DMS79 (cell line): ENCODE measurements at regions not wholly inside any gene's neighbourhood (a gene's known extent, or its start where the extent isn't known, plus 50 kb on each side); places are given as distances from the start of the nearest gene placed in this dataset.

Source experiments
- DNase-seq: peaks from one replicate; lab custom pipeline; 2025; lab: John Stamatoyannopoulos, UW

DNA sequence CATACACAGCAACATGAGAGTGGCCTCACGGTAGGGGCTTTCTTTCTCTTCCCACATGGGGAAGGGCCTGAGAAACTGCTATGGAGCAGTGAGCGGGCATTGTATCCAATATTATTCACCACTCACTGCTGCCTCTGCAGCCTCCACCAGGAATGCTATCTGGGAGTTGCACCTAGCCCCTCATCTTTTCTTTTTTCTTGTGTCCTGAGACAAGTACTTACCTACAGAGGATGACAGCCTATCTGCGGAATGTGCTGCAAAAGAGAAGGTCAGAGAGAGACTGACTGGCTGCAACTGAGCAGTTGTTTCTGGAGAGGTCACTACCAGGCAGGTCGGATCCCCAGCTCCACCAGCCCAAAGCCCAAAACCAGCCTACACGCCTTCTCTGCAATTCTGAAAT is 52.1 kb upstream of the HTATIP2 start:
- no peak for DNase-seq

DNA sequence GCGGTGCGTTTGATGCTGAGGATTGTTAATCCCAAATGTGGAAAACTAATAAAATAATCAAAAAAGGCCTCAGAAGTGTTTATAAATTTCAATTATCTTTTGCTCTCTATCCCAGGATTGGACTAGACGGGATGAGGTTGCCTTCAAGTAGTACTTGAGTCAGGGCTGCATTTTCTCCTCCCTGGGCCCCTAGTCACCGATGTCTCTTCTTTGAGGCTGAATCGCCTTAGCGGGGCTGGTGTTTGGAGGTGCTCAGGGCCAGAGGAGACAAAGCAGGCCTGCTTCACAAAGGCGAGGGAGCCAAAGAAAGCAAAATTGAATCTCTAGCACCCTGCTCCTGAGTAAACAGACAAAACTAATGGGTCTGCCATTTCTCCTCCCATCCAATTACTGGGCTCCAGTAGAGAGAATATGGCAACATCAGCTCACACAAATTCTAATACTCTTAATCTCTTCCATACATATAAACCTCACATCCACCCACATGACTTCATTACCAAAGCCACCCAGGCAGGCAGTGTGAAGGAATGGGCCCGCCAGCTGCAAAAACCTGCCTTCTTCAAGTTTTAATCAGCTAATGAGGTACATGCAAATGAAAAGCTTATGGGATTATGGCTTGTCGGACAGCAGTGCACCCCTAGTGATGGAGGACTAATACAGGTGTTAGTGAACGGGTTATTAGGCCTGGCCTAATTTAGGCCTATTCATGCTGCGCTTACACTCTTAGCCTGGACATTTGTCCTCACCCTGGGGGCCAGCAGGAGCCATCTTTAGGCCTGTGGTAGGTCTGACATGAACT is 52.7 kb upstream of the HTATIP2 start:
- DNase-seq = no peak

DNA sequence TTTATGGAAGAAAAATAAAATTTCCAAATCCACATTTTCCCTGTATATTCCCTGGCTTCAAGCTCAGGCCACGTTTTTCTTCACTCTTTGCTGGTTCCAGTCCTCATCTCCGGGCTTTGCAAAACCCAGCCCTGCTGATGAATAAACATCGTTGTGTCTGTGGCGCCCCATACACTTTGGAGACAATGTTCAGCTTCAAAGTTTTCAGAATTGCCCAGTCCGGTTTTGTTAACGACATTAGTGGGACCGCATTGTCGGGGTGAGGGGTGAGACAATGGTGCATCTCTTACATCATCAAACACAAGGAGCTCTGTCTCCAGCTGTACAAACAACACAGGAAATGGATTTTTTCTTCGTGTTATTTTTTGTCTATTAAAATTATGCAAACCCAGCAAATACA is 53.4 kb upstream of the HTATIP2 start:
- no peak for DNase-seq

DNA sequence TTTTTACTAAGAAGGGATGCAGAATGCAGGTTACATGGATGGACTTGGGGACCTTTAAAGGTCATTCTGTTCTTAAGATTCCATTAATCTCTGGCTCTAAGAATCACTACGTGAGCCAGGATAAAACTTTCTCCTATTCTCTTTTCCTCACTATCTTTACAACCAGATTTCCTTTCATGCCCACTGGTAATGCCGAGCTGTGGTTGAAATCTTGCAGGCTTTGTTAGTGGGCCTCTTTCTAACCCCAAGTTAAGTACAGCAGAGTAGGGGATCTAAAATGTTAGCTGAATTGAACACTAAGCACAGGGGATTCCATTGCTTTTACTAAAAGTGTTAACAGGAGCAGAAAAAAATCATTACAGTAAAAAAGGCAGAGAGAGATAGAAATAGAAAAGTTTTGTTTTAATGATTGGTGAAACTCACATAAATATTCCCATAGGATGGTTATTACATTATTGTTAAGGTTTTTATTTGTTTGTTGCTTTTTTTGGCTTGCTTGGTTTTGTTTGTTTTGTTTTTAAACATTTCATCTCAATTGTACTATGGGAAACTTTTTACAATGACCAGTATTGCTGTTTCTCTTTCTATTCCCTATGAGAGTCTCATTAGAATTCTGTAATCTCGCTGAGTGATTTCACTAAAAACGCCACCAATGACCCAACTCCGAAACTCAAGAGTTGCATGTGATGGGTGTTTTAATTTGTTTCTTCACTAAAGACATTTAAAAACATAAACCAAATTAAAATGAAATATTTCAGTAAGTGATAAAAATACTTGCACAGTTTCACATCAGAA is 54.1 kb upstream of the HTATIP2 start:
- DNase-seq = no peak

DNA sequence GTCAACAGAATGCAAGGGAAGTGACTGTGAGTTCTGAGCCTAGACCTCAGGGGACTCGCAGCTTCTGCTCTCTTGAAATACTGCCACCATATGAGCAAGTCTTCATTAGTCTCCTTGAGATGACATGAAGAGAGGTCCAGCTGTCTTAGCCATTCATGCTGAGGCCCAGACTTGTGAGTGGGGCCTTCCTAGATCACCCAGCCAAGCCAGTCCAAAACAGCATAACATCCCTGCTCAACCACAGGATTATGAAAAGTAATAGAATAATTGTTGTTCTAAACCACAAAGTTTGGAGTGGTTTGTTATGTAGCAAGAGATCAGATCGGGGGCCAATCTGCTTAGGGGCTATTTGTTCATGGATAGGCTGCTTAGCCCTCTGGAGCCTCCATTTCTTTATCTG is 54.9 kb upstream of the HTATIP2 start:
- DNase-seq = no peak

DNA sequence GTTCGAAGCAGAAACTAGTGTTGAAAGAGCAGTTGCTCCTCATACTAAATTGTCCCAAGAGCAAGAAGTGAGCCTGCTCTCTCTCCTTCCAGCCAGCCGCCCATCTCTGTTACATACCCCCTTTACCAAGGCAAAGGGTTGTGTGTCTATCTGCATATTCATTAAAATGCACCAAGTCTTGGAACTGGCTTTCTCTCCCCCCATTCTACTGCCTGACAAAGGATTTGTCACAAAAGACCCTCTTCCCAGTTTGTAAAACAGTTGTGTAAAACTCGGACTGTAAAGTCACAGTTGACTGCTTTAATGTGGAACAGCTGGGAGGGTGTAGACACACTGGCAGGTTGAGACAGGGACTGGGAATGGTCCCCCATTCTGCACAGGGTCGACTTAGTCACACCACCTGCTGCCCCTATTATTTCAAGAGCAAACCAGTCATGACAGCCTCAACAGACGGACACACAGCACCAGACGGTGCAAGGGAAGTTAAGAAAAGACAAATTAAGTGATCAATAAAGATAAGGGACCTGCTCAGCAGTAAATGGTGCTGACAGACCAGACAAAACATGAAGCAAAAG is 60.0 kb upstream of the HTATIP2 start:
- DNase-seq = no peak

DNA sequence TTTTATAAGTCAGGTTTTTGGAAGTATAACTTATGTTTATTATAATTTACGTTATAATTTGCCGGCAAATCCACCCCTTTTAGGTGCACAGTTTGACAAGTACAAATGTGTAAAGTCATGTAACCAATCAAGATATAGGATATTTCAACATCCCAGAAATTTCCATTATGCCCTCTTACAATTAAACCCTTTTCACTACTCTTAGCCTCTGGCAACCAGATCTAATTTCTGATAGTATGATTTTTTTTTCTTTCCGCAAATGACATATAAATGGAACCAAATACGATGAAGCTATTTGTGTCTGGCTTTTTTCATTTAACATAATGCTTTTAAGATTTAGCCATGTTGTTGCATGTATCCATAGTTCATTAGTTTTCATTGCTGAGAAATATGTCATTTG is 69.5 kb upstream of the HTATIP2 start:
- DNase-seq = no peak

DNA sequence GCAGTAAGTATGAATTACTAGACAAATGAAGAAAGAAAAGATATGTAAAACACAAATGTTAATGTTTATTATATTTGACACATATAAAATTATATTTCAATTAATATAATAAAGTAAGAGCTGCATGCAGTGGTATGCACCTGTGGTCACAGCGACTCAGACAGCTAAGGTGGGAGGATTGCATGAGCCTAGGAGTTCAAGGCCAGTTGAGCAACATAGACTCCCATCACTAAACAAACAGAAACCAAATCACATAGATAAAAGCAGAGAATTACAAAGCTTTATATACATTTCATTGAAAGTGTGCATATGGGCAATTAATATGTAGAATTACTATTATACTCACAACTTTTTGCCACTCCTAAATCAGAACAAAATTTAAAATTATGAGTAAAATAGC is 70.0 kb upstream of the HTATIP2 start:
- DNase-seq = no peak

DNA sequence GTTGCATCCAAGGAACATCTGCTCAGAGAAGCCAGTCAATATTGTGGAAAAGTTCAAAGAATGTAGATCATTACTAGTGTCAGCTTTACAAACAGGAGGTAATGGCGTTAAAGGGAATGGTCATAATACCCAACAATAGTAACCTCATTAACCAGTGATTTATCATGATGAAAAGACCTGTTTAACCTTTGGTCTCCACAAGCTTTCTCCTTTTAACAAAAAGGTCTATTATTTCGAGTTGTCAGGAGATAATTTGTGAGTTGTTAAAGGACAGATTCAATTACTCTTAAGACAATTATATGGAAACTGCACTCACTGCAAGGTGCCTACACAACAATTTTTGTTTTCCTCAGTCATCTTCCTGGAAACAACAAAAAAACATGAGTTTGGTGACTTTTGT is 73.8 kb upstream of the HTATIP2 start:
- no peak for DNase-seq

DNA sequence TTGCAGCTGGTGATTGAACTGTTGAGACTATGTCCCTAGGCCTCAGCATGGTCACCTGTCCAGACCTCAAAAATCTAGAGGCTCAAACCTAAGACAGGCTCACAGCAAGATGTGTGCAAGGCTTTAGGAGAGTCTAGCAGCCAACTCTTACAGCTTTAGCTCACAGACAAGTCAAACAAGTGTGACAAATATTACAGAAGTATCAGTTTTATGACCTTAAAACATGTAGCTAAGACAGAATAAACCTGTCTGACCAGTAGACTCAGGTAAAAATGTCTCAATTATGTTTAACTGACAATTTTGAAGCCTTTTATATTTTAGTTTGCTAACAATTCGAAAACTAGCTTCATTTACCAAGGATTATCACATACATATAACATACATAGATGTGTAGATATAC is 80.0 kb upstream of the HTATIP2 start:
- DNase-seq = no peak

DNA sequence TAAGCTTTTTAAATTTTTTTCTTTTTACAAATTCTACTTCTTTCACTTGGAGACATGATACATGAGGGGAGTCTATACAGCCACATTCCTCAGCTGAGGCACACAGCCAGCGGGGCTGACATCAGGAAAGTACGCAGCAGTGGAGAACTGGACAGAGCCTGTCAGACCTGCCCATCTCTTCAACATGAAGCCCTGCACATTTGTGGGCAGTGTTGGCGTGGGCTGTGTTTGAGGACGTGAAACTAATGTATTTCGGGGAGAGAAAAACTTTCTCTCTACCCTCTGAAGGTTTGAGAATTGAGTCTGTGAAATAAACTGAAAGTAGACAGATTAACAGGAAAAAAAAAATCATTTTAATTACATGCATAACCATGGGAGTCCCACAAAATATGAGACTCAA is 84.8 kb upstream of the HTATIP2 start:
- no peak for DNase-seq

DNA sequence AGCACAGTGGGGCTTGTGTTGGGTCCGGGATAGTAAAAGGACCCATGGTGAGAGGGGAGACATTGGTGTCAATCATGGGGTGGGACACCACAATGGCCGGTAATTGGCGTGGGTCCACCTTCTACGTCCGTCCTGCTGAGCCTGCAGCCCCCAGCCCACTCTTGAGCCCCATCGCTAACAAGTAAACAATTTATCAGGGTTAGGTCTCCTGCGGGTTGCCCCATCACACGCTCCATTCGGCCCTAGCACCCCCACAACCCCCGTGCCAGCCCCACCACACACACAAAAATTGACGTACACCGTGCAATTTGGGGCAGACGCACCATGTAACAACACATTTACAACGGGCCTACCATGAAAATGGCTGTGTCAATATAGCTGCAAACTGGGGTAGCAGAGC is 86.5 kb upstream of the HTATIP2 start:
- DNase-seq = no peak

DNA sequence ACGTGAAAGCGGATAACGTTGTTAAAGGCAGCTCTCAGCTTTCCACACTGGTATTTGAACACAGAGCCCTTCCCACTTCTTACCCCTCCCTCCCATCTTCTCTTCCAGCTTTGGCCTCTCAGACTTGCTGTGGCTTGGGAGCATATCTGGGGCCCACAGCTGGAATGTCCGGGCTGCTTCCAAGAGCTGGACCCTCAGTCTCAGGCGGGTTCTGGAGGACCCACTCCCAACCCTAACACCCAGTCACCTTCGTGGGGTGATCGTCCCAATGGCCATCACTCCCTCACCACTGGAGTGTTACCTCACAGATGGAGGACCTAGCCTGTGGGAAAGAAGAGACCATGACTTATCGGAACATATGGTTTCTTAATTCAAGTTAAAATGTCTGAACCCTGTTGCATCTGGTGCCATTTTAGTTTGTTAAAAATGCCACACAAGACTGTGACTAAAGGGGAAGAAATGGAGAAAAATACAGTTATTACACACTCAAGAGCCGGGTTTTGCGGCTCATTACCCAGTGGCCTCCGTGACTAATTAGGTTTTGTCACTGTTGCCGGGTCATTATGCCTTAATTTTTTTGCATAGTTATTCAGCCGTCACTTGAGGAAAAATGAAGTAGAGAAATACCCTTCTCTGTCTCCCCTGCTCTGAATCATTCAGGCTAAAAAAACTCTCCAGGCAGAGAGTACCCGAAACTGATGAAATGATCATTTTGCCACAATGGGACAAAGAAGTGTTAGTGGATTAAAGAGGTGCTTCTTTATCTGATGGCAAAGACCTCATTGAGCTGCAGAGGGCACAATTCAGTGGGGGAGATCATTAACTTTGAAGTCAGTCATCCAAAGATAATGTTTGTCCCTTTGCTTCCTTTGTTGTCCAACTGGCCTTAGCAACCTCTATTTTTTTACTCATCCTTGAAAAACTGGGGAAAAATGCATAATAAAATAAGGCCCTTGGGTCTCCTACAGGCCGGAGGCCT is 87.2 kb upstream of the HTATIP2 start:
- DNase-seq = no peak

DNA sequence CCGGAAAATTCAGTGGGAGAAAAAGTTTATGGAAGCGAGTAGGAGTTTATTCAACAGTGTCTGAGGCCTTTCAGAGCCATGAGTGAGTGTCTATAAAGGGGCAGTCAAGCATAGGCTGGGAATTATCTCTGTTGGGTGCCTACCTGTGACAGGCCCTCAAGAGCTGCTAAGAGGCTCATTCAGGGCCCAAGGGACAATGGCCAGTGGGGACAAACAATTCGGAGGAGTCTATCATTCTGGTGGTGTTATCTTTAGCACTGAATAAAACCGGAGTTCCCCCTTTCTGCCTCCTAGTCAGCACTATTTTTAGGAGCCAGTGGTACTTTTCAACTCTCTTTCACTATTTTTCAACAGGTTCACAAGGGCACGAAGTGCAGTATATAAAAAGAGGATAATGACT is 89.5 kb upstream of the HTATIP2 start:
- peak; percentile 65 for DNase-seq

DNA sequence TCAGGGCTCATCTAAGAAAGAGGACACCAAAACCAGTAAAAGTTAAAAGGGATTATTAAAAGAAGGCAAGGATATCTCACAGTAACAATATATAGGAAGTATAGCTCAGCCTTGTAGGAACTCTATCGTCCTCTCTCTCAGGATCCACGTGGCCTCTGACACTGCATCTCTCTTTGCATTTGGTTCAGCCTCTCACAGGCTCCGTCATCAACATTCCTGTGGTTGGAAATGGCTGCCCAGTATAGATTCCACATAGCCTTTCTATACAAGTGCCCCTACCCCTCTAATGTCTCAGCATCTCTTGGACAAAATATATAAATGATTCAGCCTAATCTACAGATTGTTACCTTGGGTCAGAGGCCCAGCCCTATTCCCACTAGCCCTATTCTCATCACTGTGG is 101.3 kb upstream of the DBX1 start:
- no peak for DNase-seq

DNA sequence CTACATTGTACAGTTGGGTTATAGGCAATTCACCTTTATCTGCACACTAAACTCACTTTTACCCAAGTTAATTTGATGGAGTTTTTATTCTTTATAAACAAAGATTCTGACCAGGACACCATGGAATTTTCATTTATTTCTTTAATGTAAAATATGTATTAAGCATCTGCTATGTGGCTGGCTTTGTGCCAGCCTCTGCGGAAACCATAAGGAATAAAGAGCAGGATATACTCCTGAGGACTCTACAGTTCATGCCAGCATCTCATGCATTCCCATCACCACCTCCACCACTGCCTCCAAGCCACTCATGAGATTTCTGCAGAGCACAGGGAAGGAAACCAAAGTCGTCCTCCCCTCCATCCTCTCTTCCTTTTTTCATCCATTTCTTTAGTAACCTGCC is 100.0 kb upstream of the DBX1 start:
- no peak for DNase-seq

DNA sequence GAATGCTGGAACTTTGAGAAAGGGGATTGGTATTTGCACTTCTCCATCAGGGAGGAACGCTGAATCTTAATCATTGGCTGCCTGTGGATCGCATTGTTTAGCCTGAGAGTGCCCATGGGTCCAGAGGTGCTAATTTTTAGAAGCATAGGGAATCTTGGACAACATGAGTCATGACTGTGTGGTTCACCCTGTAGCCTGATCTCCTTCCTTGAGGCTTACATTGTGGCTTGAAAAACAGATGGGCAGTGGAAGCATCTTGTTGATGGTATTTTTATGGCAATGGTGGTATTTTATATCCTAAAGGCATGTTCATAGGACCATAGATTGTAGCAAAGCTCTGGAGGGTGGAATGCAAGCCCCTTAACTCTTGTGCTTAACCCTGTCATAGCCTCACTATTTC is 99.2 kb upstream of the DBX1 start:
- DNase-seq = no peak

DNA sequence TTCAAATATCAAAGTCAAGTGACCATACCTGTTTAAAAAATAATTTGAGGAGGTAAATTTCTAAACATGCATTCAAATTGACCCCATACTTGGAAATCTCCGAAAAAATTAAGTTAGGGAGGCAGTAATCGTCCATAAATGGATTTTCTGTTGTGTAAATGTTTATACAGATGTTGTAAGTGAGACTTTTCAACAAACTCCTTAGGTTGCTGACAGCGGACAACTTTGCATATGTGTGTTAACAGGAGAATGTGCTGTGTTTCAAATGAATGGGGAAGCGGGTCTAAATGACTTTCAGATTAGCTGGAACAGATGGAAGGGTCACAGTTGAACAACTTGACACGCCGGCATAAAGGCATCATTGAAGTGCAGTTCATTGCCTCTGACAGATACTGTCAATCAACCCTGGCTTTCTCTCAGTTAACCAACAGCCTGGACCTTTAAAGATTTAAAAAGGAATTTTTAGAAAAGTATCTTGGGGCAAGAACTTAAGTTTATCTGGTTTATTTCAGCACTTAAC is 98.2 kb upstream of the DBX1 start:
- no peak for DNase-seq

DNA sequence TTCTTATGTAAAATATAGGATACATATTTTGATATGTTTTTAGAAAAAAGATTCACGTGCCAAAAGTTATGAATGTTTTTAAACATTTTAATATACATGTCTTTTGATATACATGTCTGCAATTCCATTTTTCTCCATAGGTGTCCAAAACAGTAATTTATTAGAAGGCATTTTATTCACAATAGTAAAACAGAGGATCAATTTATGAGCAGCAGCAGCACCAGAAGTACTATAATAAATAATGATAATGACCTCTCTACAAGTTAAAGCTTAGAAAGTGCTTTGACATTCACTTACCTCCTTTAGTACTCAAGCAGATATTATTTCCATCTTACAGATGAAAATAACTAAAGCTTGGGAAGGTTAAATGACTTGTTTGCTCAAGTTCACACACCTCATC is 96.7 kb upstream of the DBX1 start:
- DNase-seq = no peak

DNA sequence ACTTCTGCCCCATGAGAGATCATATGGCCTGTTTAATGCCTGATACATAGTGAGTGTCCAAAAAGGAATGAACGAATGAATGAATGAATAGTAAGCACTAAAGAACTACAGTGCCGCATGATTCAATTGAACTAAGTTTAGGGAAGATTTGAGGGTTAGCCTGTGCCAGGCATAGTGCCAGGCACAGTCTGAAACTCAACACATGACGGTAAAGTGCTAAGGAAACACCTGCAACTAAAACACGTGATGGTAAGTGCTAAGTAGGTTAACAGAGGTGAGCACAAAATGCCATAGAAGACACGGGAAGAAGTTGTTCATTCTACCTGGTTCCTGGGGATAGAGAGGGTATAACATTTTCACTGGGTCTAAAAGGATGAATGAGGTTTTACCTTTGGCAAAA is 93.5 kb upstream of the DBX1 start:
- DNase-seq = no peak

DNA sequence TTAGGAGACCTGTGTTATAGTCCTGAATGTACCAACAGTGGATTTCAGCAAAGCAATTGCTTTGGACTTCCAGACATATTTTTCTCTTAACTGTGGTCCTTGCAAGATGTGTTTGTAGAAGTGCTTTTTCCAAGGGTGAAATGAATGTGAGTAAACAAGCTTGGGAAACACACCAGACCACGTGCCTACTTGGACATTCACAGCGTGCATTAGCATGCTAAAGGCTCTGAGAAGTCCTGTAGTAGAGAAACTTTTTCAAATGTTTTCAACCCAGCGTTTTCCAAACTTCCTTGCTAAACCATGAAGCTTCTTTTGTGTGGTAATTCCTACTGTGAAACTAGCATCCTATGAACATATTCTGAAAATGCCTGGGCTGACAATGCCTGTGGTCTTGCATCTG is 91.2 kb upstream of the DBX1 start:
- DNase-seq = no peak
